Nephron progenitor cell (in vitro differentiated cells): ENCODE measurements at regions not wholly inside any gene's neighbourhood (a gene's known extent, or its start where the extent isn't known, plus 50 kb on each side); places are given as distances from the start of the nearest gene placed in this dataset.

Experiments
- DNase-seq: peaks from one replicate; pipeline ENCODE4 v3.0.0; 2021
- H3K27ac Mint-ChIP-seq: 2 replicates; pipeline ENCODE4 v1.8.0; 2021; ENCODE audit warnings: mild to moderate bottlenecking, moderate library complexity, mixed read lengths
- H3K27me3 Mint-ChIP-seq: 2 replicates; pipeline ENCODE4 v1.8.0; 2021; ENCODE audit warnings: mild to moderate bottlenecking, low read depth, mixed read lengths; ENCODE audit not compliant: poor library complexity
- H3K36me3 Mint-ChIP-seq: 2 replicates; pipeline ENCODE4 v1.8.0; 2021; ENCODE audit warnings: low read depth, mixed read lengths
- H3K4me1 Mint-ChIP-seq: 2 replicates; pipeline ENCODE4 v1.8.0; 2021; ENCODE audit warnings: mixed read lengths
- H3K4me3 Mint-ChIP-seq: 2 replicates; pipeline ENCODE4 v1.8.0; 2021; ENCODE audit warnings: mild to moderate bottlenecking, moderate library complexity, mixed read lengths
- H3K9me3 Mint-ChIP-seq: 2 replicates; pipeline ENCODE4 v1.8.0; 2021; ENCODE audit warnings: mild to moderate bottlenecking, moderate library complexity, mixed read lengths
- TF ChIP-seq, protein P1 (sequence below): fragments of 200-600 bp; sonication (generic); IDR thresholded peaks from 2 replicates; pipeline ENCODE4 v1.5.0; 2021; ENCODE audit warnings: antibody characterized with exemption

DNA sequence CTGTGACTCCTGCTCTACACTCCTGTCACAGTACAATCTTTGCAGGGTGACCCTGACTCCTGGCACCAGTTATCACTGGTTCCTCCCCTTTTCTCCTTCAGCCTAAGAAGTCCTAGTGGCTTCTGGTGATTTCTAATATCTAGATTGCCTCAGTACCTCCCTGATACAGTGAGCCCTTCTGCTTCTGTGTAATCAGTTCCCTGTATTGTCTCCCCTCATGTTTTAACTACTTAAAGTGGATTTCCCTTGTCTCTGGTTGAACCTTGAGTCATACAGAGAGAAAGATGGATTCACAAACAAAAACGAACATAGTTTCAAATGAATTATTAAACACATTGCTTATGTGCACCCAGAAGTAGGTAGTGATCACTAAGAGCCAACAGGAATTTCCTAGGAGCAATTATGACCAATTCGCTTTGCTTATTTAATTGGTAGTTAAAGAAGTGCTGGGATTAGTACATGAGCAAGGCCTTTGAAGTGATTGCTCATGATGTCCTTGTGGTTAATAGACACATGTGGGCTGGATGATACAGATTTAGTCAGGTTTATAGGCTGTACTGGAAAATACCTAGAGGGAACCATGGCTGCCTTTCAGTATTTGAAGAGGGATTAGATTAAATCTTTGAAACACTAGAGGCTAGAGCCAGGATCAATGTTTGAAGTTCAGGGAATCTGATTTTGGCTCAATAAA lies 145.8 kb upstream of the MEF2C start:
- Mint-ChIP-seq H3K4me1 (no peaks in the 10 kb centered on the region), H3K4me3 (no peak overlapping the region), H3K27me3 (peaks cover 6% of the 10 kb centered on the region), H3K9me3 (peaks cover 22% of the 10 kb centered on the region), H3K27ac (peak overlapping the region; percentile 32), H3K36me3 (peaks cover 12% of the 10 kb centered on the region)
- DNase-seq = no peak
- TF ChIP-seq, protein P1, sequence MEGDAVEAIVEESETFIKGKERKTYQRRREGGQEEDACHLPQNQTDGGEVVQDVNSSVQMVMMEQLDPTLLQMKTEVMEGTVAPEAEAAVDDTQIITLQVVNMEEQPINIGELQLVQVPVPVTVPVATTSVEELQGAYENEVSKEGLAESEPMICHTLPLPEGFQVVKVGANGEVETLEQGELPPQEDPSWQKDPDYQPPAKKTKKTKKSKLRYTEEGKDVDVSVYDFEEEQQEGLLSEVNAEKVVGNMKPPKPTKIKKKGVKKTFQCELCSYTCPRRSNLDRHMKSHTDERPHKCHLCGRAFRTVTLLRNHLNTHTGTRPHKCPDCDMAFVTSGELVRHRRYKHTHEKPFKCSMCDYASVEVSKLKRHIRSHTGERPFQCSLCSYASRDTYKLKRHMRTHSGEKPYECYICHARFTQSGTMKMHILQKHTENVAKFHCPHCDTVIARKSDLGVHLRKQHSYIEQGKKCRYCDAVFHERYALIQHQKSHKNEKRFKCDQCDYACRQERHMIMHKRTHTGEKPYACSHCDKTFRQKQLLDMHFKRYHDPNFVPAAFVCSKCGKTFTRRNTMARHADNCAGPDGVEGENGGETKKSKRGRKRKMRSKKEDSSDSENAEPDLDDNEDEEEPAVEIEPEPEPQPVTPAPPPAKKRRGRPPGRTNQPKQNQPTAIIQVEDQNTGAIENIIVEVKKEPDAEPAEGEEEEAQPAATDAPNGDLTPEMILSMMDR = no peak

DNA sequence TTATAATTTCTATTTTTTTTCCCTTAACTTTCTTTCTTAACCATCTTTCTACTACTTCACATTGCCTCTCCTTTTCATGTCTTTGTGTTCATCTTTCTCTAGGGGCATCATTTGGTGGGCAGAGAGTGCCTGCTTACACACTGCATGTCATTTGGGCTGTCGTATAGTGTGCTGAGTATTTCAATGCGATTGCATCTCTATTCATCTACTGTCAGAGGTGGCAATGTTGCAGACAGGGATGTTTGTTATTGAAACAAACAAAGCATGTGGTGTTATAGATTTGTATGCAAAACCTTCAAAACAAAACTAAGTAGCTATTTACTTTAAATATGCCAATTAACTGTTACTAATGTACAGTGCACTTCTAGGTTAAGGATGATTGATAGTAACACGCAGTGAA lies 141.1 kb upstream of the MEF2C start:
- Mint-ChIP-seq H3K4me1 (no peaks in the 10 kb centered on the region), H3K36me3 (peaks cover 12% of the 10 kb centered on the region), H3K4me3 (no peak overlapping the region), H3K27me3 (no peaks in the 10 kb centered on the region), H3K27ac (no peak overlapping the region), H3K9me3 (peaks cover 22% of the 10 kb centered on the region)
- DNase-seq = no peak
- TF ChIP-seq, protein P1 = no peak

DNA sequence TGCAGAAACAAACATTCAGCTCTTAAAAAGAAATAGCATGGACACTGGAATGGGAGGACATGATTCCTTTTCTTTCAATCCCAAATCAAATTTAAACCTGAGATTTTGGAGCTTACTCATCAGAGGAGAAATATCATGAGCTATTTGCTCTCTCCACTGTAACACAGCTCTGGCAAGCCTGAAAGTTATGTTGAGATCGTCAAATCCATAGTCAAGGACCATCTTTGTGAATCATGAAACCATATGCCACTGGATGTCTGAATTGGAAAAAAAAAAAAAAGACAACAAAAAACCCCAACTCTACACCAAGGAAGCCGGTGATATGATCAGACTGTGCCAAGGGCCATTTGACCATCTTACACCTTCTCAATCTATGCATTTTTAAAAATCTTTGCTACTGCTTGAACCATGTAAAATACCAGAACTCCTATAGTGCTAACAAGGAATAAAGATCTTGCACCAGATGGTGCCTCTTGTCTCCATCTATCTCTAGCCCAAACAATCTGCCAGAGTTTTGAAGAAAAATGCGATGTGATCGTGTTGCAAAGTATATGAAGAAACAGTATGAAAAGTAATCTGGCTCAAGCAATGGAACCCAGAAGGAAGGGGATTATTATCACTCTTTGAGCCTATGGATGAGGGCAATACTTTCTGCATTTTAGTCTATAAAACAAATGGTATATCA lies 138.1 kb upstream of the MEF2C start:
- Mint-ChIP-seq H3K4me1 (peaks cover 3% of the 10 kb centered on the region), H3K27ac (no peak overlapping the region), H3K36me3 (peaks cover 5% of the 10 kb centered on the region), H3K4me3 (no peak overlapping the region), H3K27me3 (no peaks in the 10 kb centered on the region), H3K9me3 (peaks cover 7% of the 10 kb centered on the region)
- DNase-seq = no peak
- TF ChIP-seq, protein P1 = no peak

DNA sequence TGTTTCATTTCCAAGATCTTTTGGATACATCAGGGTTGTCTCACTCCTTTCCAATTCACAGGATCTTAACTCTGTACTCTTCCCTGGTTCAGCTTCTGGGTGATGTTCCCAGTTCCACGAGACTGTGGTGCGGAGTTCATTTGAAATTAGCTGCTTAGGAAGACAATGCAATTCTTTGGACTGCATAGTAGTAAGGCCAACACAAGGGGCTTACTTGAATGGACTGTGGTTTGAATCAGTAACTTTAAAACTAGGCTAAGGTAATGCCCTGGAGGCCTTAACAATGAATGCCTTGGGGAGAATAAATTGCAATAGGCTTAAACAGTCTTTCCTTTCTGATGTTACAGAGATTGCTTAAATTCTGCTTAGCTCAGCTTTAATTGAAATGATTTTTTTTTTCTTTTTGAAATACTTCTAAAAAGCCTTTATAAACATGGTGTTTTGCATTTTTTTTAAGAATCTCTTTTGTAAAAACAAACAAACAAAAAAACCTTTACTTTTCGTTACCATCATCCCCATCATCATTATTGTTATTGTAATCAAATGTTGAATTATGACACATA lies 133.8 kb upstream of the MEF2C start:
- Mint-ChIP-seq H3K27ac (no peak overlapping the region), H3K9me3 (no peaks in the 10 kb centered on the region), H3K4me1 (peaks cover 5% of the 10 kb centered on the region), H3K27me3 (no peaks in the 10 kb centered on the region), H3K36me3 (no peaks in the 10 kb centered on the region), H3K4me3 (no peak overlapping the region)
- TF ChIP-seq, protein P1 = no peak
- DNase-seq = no peak

DNA sequence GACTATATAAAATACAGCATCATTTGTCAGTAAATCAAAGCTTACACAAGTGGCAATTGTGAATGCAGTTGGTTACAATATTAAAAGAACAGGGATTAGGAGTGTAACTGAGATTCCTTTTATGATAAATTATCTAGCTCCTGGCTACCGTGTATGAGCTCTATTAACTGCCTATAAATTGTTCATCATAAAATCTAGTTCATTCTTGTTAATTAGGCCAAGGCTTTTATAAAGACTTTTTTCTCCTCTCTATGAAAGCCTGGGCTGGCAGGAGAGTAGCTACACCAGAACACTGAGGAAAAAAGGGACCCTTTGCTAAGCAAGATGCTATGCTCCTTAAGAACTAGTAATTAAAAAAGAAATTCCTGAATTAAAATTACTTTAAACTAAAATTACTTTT lies 132.4 kb upstream of the MEF2C start:
- H3K27ac Mint-ChIP-seq = no peak overlapping the region
- no peak overlapping the region for H3K4me3 Mint-ChIP-seq
- TF ChIP-seq, protein P1 = no peak
- peaks cover 5% of the 10 kb centered on the region for H3K4me1 Mint-ChIP-seq
- no peaks in the 10 kb centered on the region for H3K36me3 Mint-ChIP-seq
- H3K9me3 Mint-ChIP-seq = no peaks in the 10 kb centered on the region
- H3K27me3 Mint-ChIP-seq = no peaks in the 10 kb centered on the region
- DNase-seq = no peak
